ENCODE measurements at regions not wholly inside any gene's neighbourhood (a gene's known extent, or its start where the extent isn't known, plus 50 kb on each side); places are given as distances from the start of the nearest gene placed in this dataset.

DNA sequence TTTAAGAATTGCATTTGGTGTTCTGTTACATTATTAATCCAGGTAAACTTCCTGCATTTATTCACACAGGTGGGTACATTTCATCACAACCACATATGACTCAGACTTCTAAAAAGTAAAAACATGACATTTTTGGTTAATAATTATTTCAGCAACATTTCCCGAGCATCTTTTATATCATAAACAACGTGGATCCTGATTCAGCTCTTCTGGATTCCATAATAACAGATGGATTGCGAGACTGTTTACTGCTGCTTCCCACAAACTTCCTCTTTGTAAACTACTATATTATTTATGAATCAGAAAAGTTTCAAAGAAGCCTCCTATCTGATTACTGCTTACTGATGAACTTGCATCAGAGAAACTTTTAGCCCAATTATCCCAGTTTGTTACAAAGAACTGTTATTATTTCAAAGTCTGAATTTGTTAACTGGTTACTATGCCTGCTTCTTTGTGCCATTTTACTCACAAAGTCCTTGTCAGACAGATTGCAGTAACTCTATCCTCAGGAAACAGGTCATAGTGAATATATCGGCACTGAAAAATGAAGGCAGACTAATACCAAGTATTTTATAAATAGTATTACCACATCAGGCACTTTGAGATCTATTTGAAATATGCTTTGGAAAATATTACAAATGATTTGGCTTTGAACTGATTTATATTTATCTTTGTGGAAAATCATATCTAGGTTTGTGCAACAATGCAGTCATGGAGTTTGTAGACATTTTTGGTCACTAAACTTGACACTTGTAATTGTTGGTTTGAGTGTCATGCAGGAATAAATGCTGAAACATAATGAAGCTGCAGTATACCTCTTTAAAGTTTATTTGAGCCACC, 511.6 kb downstream of the PLCL1 start:
- in situ Hi-C loops (cut with MboI; ENCODE audit: low sequenced_read_pairs): loop anchor here (25.0 kb wide), 1 partner anchor 1171 kb away; no protein-coding TSS in a partner anchor

DNA sequence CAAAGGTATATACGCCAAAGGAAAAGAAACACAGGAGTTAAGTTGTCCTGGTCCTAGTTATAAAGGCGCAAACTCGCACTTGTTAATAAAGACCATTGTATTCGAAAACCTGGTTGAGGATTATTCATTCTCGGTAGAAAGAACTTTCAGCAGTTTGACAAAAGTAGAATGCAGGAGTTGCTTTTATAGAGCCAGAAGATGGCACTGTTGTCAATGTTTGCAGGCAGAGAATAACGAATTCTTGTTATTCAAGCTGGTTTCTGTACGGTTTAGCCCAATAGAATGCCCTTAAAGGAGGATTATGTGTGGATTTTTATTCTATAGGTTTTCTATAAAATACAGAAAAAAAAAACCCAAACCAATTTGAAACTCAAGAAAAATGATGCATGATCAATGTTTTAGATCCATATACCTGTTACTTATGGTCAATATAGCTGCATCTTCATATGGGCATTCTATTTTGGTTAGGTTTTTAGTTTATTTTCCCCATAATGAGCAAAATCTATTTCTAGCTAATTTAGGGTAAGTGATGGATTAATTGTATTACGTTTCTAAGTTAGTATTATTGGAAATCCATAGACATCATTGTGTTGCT, 510.3 kb downstream of the PLCL1 start:
- in situ Hi-C loops (cut with MboI; ENCODE audit: low sequenced_read_pairs): loop anchor here (25.0 kb wide), 1 partner anchor 1173 kb away; no protein-coding TSS in a partner anchor

DNA sequence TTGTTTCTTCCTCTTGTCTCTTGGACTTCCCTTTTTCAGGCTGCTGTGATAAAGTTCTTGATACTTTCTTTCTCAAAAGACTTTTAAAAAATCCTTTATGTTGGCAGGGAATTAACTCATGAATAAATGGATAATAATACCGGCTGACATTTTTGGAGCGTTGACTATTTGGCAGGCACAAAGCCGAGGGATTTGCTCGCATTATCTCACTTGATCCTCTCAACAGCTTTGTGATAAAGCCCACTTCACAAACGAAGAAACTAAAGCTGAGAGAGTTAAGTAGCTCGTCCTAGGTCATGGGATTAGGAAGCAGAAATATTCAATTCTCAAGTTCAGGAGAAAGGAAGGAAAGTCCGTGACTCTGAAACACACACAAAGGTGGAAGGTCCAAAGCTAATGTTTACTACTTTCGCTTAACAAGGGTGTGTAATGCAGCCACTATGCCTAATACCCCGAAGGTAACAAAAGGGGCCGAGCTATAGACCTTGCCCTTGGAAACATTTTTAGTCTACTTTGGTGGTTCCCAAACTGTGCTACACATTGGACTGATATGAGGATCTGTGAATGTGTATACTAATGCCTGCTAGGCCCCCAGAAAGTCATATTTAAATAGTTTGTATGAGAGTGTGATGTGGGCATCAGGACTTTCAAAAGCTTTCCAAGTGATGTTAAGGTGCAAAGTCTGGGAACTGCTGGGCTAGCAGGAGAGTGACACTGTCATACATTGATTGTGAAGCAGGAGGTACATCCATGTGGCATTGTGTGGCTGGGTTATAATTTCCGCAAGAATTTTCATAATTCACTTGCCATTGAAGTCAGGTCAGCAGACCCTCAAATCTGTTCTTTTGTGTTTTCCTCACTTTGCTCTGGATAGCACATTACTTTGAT, 508.4 kb downstream of the PLCL1 start:
- in situ Hi-C loops (cut with MboI; ENCODE audit: low sequenced_read_pairs): loop anchor here (25.0 kb wide), 1 partner anchor 1174 kb away; no protein-coding TSS in a partner anchor

DNA sequence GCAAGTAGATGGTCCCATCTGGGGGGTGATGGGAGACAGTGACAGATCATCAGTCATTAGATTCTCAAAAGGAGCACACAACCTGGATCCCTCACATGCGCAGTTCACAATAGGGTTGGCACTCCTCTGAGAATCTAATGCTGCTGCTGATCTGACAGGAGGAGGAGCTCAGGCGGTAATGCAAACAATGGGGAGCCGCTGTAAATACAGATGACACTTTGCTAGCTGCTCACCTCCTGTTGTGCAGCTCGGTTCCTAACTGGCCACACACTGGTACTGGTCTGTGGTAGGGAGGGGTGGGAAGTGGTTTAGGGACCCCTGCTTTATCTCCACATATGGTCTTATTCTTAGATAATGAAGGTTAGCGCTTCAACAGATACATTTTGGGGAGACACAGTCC, 506.6 kb downstream of the PLCL1 start:
- in situ Hi-C loops (cut with MboI; ENCODE audit: low sequenced_read_pairs): loop anchor here (25.0 kb wide), 1 partner anchor 1176 kb away; no protein-coding TSS in a partner anchor

DNA sequence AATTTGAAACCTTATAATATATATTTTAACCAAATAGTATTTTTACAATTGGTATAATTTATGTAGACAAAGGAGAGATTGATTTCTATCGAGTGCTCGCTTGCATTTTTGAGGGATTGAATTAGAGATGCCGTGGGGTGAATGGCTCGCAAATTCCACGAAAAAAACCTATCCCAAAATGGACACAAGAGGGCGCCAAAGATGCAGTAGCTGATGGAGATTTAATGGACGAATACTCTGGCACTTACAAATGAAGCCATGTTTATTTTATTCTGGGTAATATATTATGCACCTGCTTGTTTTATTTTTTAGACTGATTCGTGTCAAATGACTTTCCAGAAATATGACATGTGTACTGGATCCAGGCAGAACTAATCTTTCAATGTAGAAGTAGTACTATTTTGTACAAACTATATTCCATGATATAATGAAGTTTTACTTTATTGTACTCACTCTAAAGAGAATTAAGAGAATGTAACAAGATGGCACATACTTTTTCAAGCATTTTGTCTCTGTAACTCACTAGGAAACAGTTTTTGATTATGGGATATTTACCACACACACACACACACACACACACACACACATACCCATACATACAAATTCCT, 505.4 kb downstream of the PLCL1 start:
- in situ Hi-C loops (cut with MboI; ENCODE audit: low sequenced_read_pairs): loop anchor here (25.0 kb wide), 1 partner anchor 1178 kb away; no protein-coding TSS in a partner anchor

DNA sequence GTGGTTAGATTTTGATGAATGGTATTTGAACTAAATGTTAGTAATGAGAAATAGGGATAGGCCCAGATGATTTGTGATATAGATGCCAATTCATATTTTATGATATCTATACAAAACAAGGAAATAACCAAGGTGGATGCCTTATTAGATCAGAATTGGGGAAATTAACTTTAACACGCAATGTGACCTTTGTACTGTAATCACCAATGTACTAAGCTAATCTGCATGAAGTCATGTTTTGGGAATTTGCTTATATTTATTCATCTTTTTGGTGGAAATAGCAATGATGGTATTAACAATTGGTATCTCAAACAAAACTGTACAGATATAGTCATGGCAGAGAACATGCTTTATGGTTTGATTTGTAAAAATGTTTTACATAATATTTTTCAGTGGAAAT, 504.7 kb downstream of the PLCL1 start:
- in situ Hi-C loops (cut with MboI; ENCODE audit: low sequenced_read_pairs): loop anchor here (25.0 kb wide), 1 partner anchor 1178 kb away; no protein-coding TSS in a partner anchor

DNA sequence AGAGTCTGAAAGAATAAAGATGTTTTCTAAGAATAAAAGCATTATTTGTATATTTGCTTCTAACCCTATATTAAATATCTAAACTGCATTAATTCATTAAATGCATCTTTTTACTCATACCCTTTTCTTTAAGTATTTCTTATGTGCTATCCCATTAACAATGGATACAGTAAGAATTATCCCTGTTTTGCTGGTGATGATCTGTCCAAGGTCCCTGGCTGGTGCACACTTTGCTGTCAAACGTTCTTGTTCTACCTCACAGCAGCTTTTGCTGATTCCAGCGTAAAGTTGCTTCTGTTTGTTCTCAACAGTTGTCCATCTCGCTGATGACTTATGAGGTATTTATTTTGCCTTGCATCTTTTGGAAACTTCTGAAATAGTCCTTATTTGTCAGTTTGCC, 504.0 kb downstream of the PLCL1 start:
- in situ Hi-C loops (cut with MboI; ENCODE audit: low sequenced_read_pairs): loop anchor here (25.0 kb wide), 1 partner anchor 1179 kb away; no protein-coding TSS in a partner anchor

DNA sequence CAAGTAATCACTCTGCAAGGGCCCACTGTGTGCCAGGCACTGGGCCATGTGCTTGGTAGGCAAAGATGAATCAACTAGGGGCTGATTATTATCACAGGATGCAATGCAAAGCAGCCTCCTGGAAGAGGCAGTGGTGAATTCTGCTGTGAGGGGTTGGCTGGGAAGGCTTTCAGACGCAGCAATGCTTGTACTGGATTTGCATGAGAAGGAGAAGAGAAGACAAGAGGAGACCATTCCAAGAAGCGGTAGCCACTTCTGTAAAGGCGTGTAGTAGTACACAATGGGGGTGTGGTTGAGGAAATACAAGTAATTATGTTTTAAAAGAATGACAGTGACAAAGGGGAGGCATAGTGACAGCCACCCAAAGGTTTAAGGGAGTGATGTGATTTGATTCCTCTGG, 502.7 kb downstream of the PLCL1 start:
- in situ Hi-C loops (cut with MboI; ENCODE audit: low sequenced_read_pairs): loop anchor here (25.0 kb wide), 1 partner anchor 1180 kb away; no protein-coding TSS in a partner anchor

DNA sequence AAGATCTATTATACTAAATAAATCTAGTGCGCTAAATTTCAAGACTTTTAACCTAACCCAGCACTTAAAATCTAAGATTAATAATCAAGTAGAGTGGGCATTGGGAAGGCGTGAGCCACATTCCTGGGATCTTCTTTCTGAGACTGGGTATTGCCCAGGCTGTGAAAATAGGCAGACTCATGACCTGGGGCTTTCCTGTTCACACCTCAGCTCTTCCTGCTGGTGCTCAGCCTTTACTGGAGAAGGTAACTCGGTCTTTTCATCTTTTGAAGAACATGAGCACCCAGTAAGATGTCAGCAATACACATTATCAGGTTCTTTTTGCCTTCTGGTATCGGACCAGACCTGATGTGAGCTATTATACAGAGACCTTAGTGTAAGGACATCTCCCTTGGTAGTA, 500.5 kb downstream of the PLCL1 start:
- in situ Hi-C loops (cut with MboI; ENCODE audit: low sequenced_read_pairs): loop anchor here (25.0 kb wide), 1 partner anchor 1182 kb away; no protein-coding TSS in a partner anchor

DNA sequence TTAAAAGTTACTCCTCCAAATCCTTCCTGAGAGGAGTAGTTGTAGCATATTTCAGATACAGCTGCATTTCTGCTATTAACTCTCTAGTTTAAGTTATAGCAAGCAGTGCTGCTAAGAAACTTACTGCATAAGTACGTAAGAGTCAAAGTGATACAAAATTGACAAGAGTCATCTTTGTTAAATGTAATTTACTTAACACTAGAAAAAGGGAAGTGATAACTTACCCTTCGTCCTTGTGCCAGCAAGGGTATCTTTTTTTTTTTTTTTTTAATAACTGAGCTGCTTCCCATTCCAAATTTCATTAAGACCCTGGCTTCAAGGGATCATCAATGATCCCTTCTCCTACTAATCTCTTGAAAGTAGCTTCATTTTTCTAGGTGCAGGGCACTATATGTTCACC, 493.0 kb downstream of the PLCL1 start:
- in situ Hi-C loops (cut with MboI; ENCODE audit: low sequenced_read_pairs): loop anchor here (25.0 kb wide), 1 partner anchor 485 kb away; the partner anchor contains the start of gene PLCL1

DNA sequence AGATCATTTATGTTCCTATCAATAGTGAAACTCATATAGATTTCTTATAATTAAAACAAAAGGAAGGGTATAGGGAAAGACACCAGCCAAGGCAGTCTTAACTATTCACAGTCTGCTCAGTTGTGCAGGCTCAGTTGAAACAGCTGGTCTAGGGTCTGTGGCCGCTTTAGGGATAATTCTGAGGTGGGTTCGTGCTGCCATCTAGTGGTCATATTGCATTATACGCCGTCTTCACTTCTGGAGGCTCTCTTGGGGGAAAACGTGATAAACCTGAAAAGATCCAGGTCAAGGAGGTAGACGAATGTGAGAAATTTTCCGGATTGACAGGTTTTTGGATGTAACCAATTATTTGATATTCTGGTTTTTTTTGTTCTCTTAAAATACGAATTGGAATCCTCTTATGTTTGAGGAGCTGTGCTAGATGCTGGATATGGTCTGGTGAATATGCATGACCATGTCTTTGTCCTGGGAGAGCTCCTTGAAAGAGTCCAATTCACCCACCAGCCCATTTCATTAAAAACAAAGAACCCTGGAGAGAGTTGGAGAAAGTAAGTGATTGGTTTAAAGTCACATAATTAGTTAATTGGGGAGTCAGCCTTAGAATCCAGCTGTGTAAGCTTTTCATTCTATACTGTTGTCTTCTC, 492.4 kb downstream of the PLCL1 start:
- in situ Hi-C loops (cut with MboI; ENCODE audit: low sequenced_read_pairs): loop anchor here (25.0 kb wide), 1 partner anchor 484 kb away; the partner anchor contains the start of gene PLCL1

DNA sequence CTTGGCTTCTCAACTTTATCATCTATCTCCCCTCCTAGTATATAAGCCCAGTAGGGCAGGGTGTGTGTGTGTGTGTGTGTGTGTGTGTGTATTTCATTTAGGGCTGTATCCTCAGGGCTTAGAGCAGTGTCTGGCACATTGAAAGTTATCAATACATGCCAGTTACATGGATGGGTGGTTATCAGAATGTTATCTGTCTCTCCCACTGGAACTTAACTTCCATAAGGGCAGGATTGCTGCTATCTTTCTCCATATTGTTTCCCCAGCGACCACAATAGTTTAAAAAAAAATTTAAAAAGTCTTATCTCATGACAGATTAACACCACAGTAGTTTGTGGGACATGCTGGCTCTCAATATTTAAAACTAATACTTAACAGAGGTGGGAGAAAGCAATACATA, 488.9 kb downstream of the PLCL1 start:
- in situ Hi-C loops (cut with MboI; ENCODE audit: low sequenced_read_pairs): loop anchor here (25.0 kb wide), 1 partner anchor 481 kb away; the partner anchor contains the start of gene PLCL1

DNA sequence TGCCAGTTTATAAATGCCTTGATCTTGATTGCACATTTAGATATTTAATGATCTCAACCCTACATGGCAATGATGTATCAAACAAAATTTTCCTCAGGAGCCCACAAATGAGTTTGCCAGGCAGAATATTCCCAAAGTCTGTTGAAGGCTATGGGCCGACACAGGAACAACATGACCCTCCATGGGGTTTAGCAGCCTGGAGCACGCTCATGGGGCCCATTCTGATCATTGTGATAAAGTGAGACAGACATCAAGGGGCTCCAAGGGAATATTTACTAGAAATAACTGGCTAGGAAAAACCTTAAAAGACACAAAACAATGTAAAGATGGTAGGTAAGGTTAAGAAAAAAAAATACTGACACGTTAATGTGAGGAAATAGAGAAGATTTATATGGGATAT, 485.4 kb downstream of the PLCL1 start:
- in situ Hi-C loops (cut with MboI; ENCODE audit: low sequenced_read_pairs): loop anchor here (25.0 kb wide), 1 partner anchor 478 kb away; the partner anchor contains the start of gene PLCL1

DNA sequence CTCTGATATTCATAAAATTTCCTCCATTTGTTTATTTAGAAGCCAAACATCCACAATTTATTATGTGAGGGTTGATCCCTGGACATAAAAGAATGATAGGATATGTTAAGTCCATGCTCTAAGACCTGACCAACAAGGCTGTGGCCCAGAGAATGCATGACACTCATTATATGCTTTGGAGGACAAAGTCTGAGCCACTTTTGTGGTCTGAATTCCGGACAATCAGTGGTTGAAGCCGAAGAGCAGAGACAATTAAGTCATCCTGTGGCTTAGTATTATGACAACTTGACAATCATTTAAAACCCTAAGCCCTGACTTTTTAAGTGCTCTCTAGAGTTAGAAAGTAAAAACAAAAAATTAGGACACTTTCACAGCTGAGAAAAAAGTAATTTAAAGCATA, 483.3 kb downstream of the PLCL1 start:
- in situ Hi-C loops (cut with MboI; ENCODE audit: low sequenced_read_pairs): loop anchor here (25.0 kb wide), 1 partner anchor 475 kb away; the partner anchor contains the start of gene PLCL1

DNA sequence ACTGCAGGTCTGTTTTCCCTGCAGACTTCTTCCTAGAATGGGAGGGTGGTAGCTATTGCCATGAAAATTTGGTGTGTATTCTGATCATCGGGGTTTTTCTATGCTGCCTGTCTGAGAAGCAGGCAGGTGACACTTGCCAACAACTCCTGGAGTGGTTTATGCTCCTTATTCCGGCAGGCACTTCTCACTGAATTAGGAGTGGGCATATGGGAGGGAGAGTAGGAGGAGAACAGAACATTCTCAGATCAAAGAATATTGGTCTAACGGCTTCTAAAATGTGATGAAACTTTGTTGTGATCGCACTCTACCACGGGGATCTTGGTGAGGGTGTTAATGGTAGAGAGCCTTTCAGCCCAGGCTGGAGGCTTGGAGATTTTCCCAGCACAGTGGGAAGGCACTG, 480.8 kb downstream of the PLCL1 start:
- in situ Hi-C loops (cut with MboI; ENCODE audit: low sequenced_read_pairs): loop anchor here (25.0 kb wide), 1 partner anchor 473 kb away; the partner anchor contains the start of gene PLCL1

DNA sequence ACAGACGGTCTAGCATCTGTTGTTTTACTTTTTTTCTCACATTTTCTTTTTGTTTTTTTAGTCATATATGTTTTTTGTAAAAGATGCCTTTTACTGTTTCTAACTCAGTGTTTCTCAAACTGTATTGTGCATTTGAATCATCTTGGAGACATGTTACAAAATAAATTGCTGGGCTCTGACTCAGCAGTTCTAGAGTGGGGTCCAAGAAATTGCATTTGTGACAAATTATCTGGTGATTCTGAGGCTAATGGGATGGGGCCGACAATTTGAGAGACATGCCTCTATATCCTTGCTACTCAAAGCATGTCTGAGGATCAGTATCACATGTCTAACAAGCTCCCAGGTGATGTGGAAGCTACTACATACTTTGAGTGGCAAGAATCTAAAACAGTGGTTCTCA, 478.8 kb downstream of the PLCL1 start:
- in situ Hi-C loops (cut with MboI; ENCODE audit: low sequenced_read_pairs): loop anchor here (25.0 kb wide), 1 partner anchor 471 kb away; the partner anchor contains the start of gene PLCL1

DNA sequence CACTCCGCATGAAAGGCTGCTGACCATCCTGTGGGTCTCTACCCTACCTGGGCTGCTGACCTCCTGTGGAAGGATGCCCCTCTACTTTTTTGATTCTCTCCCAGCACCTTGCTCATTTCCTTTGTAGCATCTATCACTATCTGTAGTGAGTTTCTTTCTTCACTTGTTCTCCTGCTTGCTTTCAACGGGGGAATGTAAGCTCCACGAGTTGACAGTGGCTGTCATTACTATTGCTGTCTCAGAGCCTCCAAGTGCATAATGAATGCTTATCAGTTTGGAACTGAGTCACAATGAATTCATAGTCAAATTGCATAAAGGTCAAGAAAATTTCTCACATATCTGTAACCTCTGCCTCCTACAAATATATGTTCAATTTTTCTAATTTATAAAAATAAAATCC, 477.7 kb downstream of the PLCL1 start:
- in situ Hi-C loops (cut with MboI; ENCODE audit: low sequenced_read_pairs): loop anchor here (25.0 kb wide), 1 partner anchor 470 kb away; the partner anchor contains the start of gene PLCL1

DNA sequence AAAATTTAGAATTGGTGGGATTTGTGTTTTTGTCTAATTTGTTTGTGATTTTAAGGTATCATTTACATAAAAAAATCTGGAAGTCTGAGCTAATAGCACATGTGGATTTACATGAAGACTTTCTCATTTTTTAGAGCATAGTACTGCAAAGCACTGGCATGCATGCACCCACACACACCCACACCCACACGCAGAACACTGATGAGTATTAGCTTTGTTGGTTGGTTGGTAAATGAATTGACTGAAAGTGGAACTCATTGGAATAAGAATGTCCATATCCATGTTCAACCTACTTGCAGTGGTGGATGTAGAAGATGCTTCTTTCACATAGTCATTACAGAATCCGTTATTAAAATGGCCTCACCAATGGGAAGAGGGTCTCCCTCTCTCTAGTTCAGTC, 475.8 kb downstream of the PLCL1 start:
- in situ Hi-C loops (cut with MboI; ENCODE audit: low sequenced_read_pairs): loop anchor here (25.0 kb wide), 1 partner anchor 468 kb away; the partner anchor contains the start of gene PLCL1

DNA sequence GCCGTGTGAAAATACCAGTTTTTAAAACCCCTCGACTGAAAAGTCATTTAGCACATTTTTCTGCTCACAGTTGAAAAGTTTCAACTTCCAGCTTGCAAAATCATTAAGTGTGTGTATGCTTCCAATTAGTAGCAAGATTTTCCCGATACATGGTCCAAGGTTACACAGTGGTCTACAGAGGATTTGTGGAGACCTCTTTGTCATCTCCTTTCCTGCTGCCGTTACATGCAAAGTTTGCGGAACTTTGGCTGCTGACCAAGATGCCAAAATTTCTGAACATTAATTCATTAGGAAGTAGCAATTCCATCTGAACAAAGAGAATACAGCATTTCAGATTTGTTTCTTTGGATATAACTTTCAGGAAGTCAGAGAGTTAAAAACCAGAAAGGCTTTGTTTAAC, 474.6 kb downstream of the PLCL1 start:
- in situ Hi-C loops (cut with MboI; ENCODE audit: low sequenced_read_pairs): loop anchor here (25.0 kb wide), 1 partner anchor 467 kb away; the partner anchor contains the start of gene PLCL1

Data from HL-60/S4 (cell line).